Osteocyte (in vitro differentiated cells): ENCODE measurements at regions not wholly inside any gene's neighbourhood (a gene's known extent, or its start where the extent isn't known, plus 50 kb on each side); places are given as distances from the start of the nearest gene placed in this dataset.
A peak's percentile ranks its signal among the peaks of the same experiment; 100 is the strongest.

ENCODE experiments used
- DNase-seq: peaks from one replicate; pipeline ENCODE4 v3.0.0; 2021; ENCODE audit warnings: mixed read lengths; ENCODE audit not compliant: unreplicated experiment; ENCODE audit errors: extremely low spot score
- H3K27ac Mint-ChIP-seq: one replicate; pipeline ENCODE4 v1.8.0; 2021; ENCODE audit warnings: mild to moderate bottlenecking, mixed read lengths; ENCODE audit not compliant: unreplicated experiment
- H3K27me3 Mint-ChIP-seq: one replicate; pipeline ENCODE4 v1.8.0; 2021; ENCODE audit warnings: mixed read lengths; ENCODE audit not compliant: unreplicated experiment
- H3K36me3 Mint-ChIP-seq: one replicate; pipeline ENCODE4 v1.8.0; 2021; ENCODE audit warnings: mixed read lengths; ENCODE audit not compliant: unreplicated experiment
- H3K4me1 Mint-ChIP-seq: one replicate; pipeline ENCODE4 v1.8.0; 2021; ENCODE audit warnings: mixed read lengths; ENCODE audit not compliant: unreplicated experiment
- H3K4me3 Mint-ChIP-seq: one replicate; pipeline ENCODE4 v1.8.0; 2021; ENCODE audit warnings: mild to moderate bottlenecking, moderate library complexity, mixed read lengths; ENCODE audit not compliant: unreplicated experiment
- H3K9me3 Mint-ChIP-seq: one replicate; pipeline ENCODE4 v1.8.0; 2021; ENCODE audit warnings: mixed read lengths; ENCODE audit not compliant: unreplicated experiment
- CTCF ChIP-seq: fragments of 200-600 bp; sonication (generic); IDR thresholded peaks from 2 replicates; pipeline ENCODE4 v1.5.0; 2021; ENCODE audit warnings: antibody characterized with exemption, mild to moderate bottlenecking, moderate library complexity

DNA sequence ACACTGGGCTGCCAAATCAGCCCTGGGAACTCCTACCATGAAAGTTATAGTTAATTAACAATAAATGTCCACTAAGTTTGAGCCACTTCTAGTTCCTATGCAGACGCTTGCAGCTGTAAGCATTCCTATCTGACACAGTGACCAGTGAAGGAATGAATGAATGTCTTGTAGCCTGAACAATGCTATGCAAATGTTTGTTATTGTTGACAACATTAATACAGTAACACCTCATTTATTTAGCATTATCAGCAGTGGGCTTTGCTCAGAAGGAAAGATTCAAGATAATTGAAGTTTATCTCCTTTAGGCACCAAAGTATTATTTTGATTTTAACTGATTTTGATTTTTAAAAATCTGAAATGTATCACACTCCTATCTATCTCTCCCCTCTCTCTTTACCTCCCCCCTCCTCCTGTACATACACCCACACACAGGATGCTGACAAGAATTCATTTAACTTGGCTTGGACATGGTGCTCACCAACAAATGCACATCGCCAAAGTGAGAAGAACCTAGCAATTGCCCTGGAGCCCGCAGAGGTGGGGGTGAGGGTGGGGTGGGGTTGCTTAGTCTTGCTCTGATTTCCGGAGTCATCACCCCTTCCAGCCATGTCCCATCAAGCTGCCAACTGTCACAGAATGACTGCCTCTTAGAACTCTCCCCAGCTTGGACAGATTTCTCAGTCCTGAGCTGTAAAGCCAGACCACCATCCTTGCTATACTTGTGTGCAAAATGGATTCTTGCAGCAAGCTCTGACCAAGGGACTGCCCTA lies 215.3 kb upstream of the CSF3R start:
- Mint-ChIP-seq H3K27me3 (peaks cover 3% of the 10 kb centered on the region), H3K4me3 (no peak overlapping the region), H3K27ac (no peak overlapping the region), H3K36me3 (no peaks in the 10 kb centered on the region), H3K4me1 (no peaks in the 10 kb centered on the region), H3K9me3 (no peaks in the 10 kb centered on the region)
- no peak for TF ChIP-seq CTCF
- DNase-seq = peak; percentile 32

GRCh38 chr1:36696261-36696940 lies 213.7 kb upstream of the CSF3R start:
- no peaks in the 10 kb centered on the region for H3K4me1 Mint-ChIP-seq
- DNase-seq = peak; percentile 73
- no peak for TF ChIP-seq CTCF
- H3K36me3 Mint-ChIP-seq = no peaks in the 10 kb centered on the region
- no peak overlapping the region for H3K4me3 Mint-ChIP-seq
- no peaks in the 10 kb centered on the region for H3K9me3 Mint-ChIP-seq
- no peak overlapping the region for H3K27ac Mint-ChIP-seq
- peaks cover 3% of the 10 kb centered on the region for H3K27me3 Mint-ChIP-seq

DNA sequence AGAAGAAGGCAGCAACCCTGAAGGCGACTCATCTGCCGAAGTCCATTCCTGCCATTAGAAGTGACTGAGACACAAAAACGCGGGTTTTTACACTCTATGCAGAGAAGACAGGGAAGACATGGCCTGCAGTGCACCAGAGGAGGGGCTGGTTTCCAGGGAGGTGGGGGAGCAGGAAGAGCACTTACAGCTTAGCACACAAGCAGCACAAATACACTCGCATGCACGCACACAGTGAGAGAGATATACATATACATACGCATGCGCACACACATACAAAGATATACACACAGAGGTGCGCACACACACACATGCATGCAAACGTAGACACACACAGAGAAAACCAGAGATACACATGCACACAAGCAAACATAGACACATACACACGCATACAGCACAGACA lies 210.9 kb upstream of the CSF3R start:
- H3K9me3 Mint-ChIP-seq = no peaks in the 10 kb centered on the region
- no peak for DNase-seq
- H3K4me3 Mint-ChIP-seq = no peak overlapping the region
- no peaks in the 10 kb centered on the region for H3K36me3 Mint-ChIP-seq
- no peak for TF ChIP-seq CTCF
- no peaks in the 10 kb centered on the region for H3K4me1 Mint-ChIP-seq
- no peaks in the 10 kb centered on the region for H3K27me3 Mint-ChIP-seq
- H3K27ac Mint-ChIP-seq = no peak overlapping the region

DNA sequence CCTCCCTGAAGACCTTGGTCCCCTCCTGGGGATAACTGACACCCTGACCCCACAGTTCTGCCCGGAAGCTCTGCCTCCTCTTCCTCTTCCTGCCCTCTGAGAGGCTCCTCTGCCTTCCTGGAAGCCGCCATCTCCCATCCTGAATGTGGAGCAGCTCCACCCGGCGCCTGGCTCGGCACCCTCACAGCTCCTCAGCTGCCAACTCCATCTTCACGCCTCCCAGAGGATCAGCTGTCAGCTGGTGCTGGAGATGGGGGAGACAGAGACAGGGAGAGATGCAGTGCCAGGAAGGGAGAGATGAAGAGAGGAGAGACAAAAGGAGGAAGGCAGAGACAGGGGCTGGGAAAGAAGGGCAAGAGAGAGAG lies 210.4 kb upstream of the CSF3R start:
- Mint-ChIP-seq H3K4me3 (no peak overlapping the region), H3K9me3 (no peaks in the 10 kb centered on the region), H3K27ac (no peak overlapping the region), H3K27me3 (no peaks in the 10 kb centered on the region), H3K4me1 (no peaks in the 10 kb centered on the region), H3K36me3 (no peaks in the 10 kb centered on the region)
- no peak for TF ChIP-seq CTCF
- DNase-seq = no peak

GRCh38 chr1:36692465-36693160 lies 209.9 kb upstream of the CSF3R start:
- no peaks in the 10 kb centered on the region for H3K27me3 Mint-ChIP-seq

More at GRCh38 chr1:36692465-36693160, 209.9 kb upstream of the CSF3R start:
- no peak overlapping the region for H3K27ac Mint-ChIP-seq
- DNase-seq = no peak
- no peaks in the 10 kb centered on the region for H3K4me1 Mint-ChIP-seq
- no peak for TF ChIP-seq CTCF
- H3K36me3 Mint-ChIP-seq = no peaks in the 10 kb centered on the region
- no peak overlapping the region for H3K4me3 Mint-ChIP-seq
- H3K9me3 Mint-ChIP-seq = no peaks in the 10 kb centered on the region
